ENCODE measurements at regions not wholly inside any gene's neighbourhood (a gene's known extent, or its start where the extent isn't known, plus 50 kb on each side); places are given as distances from the start of the nearest gene placed in this dataset.

DNA sequence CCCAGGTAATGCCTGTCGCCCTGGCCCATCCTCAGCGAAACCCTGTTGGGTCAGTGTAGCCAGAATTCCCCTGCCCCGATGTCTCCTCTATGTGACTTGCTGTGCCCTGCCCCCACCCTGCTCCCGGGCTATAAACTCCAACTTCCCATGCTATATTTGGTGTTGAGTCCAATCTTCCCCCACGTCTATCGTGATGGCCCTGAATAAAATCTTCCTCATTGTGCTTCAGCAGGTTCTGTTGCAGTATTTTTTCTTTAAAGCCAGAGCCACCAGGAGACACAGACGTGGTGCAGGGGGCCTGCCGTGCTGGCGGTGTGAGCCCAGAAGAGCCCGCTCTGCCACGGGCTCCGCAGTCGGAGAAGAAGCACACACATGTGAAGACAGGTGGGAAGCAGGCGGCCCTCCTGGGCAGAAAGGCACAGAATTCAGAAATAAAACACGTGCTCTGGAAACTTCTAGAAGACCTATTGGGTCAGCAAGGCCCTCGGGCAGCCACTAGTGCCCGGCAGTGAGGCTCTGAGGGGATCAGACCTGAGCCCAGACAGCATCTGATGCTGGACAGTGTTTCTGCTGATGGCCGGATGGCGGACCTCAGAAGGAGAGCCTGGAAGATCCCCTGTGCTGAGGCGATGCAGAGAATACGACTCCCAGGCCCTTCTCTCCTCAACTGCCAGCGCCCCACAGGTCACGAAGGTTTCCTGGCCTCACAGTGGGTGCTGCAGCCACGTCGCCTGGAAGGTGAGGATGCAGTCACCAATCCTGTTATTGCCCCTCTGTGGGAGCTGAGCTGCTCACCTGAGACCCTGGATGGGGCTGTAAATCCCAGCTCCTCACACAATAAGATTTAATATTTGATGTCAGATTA, 501.9 kb downstream of the BRD1 start:
- H3K9me3 Mint-ChIP-seq: no peaks in the 10 kb centered on the region; the same call in 2 of the 3 replicates
- Histone ChIP-seq H2AFZ (no peak overlapping the region), H4K20me1 (replicated peaks; ENCODE audit: insufficient read depth) (no peaks in the 10 kb centered on the region), H3K4me3 (no peak overlapping the region), H3K27me3 (ENCODE audit: insufficient read depth) (no peaks in the 10 kb centered on the region), H3K4me1 (ENCODE audit: insufficient read depth) (no peaks in the 10 kb centered on the region), H3K4me2 (no peak overlapping the region), H3K79me2 (replicated peaks; ENCODE audit: insufficient read depth) (no peaks in the 10 kb centered on the region), H3K9me2 (ENCODE audit: insufficient read depth) (no peaks in the 10 kb centered on the region), H3F3A (replicated peaks; ENCODE audit: low read depth) (no peaks in the 10 kb centered on the region), H3K27ac (ENCODE audit: low read depth) (no peak overlapping the region), H3K36me3 (ENCODE audit: insufficient read depth) (no peaks in the 10 kb centered on the region; the same call in 1 of the 2 replicates)
- TF ChIP-seq ETS1 (IDR thresholded peaks at IDR 0.05): no peak
- H3K27ac Mint-ChIP-seq: no peak overlapping the region; the same call in 1 of the 2 replicates
- H3K27me3 Mint-ChIP-seq (ENCODE audit: insufficient read depth, low read depth, poor library complexity): peaks cover 6% of the 10 kb centered on the region
- H3K36me3 Mint-ChIP-seq (ENCODE audit: low read depth): no peaks in the 10 kb centered on the region
- ATAC-seq (no peak), DNase-seq (ENCODE audit: low spot score) (no peak)
- no peaks in the 10 kb centered on the region for H3K4me1 Mint-ChIP-seq
- no peak overlapping the region for H3K4me3 Mint-ChIP-seq

GRCh38 chr22:49324527-49325491, 502.9 kb downstream of the BRD1 start:
- ATAC-seq: no peak
- no peak overlapping the region for H3K4me2 ChIP-seq
- H3K4me1 Mint-ChIP-seq: no peaks in the 10 kb centered on the region
- no peaks in the 10 kb centered on the region for H3K79me2 ChIP-seq (replicated peaks; ENCODE audit: insufficient read depth)
- H3K9me3 Mint-ChIP-seq: no peaks in the 10 kb centered on the region; the same call in 2 of the 3 replicates
- no peak overlapping the region for H2AFZ ChIP-seq
- DNase-seq (ENCODE audit: low spot score): no peak
- no peaks in the 10 kb centered on the region; the same call in 1 of the 2 replicates for H3K27me3 ChIP-seq (ENCODE audit: insufficient read depth)
- no peak overlapping the region for H3K4me3 ChIP-seq
- no peaks in the 10 kb centered on the region for H3K4me1 ChIP-seq (ENCODE audit: insufficient read depth)
- H3K4me3 Mint-ChIP-seq: no peak overlapping the region
- no peaks in the 10 kb centered on the region for H3F3A ChIP-seq (replicated peaks; ENCODE audit: low read depth)
- no peak overlapping the region for H3K27ac ChIP-seq (ENCODE audit: low read depth)
- H3K36me3 Mint-ChIP-seq (ENCODE audit: low read depth): no peaks in the 10 kb centered on the region
- no peaks in the 10 kb centered on the region; the same call in 1 of the 2 replicates for H3K36me3 ChIP-seq (ENCODE audit: insufficient read depth)
- no peak overlapping the region for H3K27ac Mint-ChIP-seq
- peaks cover 3% of the 10 kb centered on the region for H3K27me3 Mint-ChIP-seq (ENCODE audit: insufficient read depth, low read depth, poor library complexity)
- H4K20me1 ChIP-seq (replicated peaks; ENCODE audit: insufficient read depth): no peaks in the 10 kb centered on the region
- H3K9me2 ChIP-seq (ENCODE audit: insufficient read depth): no peaks in the 10 kb centered on the region
- no peak for TF ChIP-seq JUNB (IDR thresholded peaks at IDR 0.05; ENCODE audit: unreplicated experiment)
- TF ChIP-seq ZNF462 (CRISPR knock-in tag; IDR thresholded peaks at IDR 0.05): no peak
- TF ChIP-seq, protein P1, sequence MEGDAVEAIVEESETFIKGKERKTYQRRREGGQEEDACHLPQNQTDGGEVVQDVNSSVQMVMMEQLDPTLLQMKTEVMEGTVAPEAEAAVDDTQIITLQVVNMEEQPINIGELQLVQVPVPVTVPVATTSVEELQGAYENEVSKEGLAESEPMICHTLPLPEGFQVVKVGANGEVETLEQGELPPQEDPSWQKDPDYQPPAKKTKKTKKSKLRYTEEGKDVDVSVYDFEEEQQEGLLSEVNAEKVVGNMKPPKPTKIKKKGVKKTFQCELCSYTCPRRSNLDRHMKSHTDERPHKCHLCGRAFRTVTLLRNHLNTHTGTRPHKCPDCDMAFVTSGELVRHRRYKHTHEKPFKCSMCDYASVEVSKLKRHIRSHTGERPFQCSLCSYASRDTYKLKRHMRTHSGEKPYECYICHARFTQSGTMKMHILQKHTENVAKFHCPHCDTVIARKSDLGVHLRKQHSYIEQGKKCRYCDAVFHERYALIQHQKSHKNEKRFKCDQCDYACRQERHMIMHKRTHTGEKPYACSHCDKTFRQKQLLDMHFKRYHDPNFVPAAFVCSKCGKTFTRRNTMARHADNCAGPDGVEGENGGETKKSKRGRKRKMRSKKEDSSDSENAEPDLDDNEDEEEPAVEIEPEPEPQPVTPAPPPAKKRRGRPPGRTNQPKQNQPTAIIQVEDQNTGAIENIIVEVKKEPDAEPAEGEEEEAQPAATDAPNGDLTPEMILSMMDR (conservative IDR thresholded peaks at IDR 0.05; ENCODE audit: low read depth in 2 of 2): no peak
- no peak for TF ChIP-seq ZNF331 (CRISPR knock-in tag; IDR thresholded peaks at IDR 0.05; ENCODE audit: low read depth)
- no peak for TF ChIP-seq ZNF114 (CRISPR knock-in tag; IDR thresholded peaks at IDR 0.05)
- no peak for TF ChIP-seq EZH2phosphoT487 (IDR thresholded peaks at IDR 0.05; ENCODE audit: unreplicated experiment)

All from GM23338 (cell line).